Sigmoid colon (tissue), 4 donors: ENCODE measurements at regions not wholly inside any gene's neighbourhood (a gene's known extent, or its start where the extent isn't known, plus 50 kb on each side); places are given as distances from the start of the nearest gene placed in this dataset.

ENCODE experiments used
- CTCF ChIP-seq, 4 experiments: fragments of 450-650 bp in 3 of 4; fragments of 200-600 bp in 1 of 4; IDR thresholded peaks; one replicate each; pipeline ENCODE4 v1.5.1; 2016 to 2019; ENCODE audit warnings: antibody characterized with exemption in 4 of 4, mild to moderate bottlenecking in 3 of 4, moderate library complexity in 2 of 4
- EP300 ChIP-seq, 4 donors: sonication (generic); formaldehyde crosslinking; IDR thresholded peaks; one replicate each; pipeline ENCODE4 v1.6.1; 2017; ENCODE audit warnings: antibody characterized with exemption in 4 of 4
- POLR2A ChIP-seq, 2 donors: fragments of 450-650 bp; IDR thresholded peaks; one replicate each; pipeline ENCODE4 v1.6.1; 2016; ENCODE audit warnings: antibody characterized with exemption in 2 of 2, mild to moderate bottlenecking in 2 of 2, moderate library complexity in 2 of 2
- POLR2AphosphoS5 ChIP-seq, 4 donors: sonication (generic); formaldehyde crosslinking; IDR thresholded peaks; one replicate each; pipeline ENCODE4 v1.6.1; 2017; ENCODE audit warnings: antibody characterized with exemption in 4 of 4

DNA sequence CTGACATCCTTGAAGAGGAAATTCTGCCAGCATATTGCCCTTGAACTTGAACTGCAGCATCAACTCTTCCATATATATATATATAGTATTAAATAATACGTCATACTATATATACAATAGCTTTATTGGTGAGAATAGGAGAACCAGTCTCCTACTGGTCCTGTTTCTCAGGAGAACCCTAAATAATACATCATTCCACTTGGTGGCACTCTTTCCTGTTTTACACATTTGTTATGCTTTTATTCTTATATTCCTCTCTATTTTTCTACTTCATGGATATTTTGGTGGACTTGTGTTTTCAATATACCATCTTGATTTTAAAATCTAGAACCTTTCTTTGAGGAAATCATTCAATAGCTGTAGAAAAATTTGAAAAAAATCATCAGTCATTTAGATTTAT lies 193.3 kb downstream of the TRPC6 start:
- TF ChIP-seq CTCF (IDR thresholded peaks at IDR 0.05) (peak in 1 of 4 experiments; percentile 46), POLR2A (IDR thresholded peaks at IDR 0.05) (no peak), EP300 (IDR thresholded peaks at IDR 0.05) (no peak), POLR2AphosphoS5 (IDR thresholded peaks at IDR 0.05) (no peak)
